ENCODE measurements at regions not wholly inside any gene's neighbourhood (a gene's known extent, or its start where the extent isn't known, plus 50 kb on each side); places are given as distances from the start of the nearest gene placed in this dataset.

GRCh38 chr5:5710471-5710870 is 288.0 kb downstream of the ICE1 start:
- TF ChIP-seq EZH2 (IDR thresholded peaks at IDR 0.05; ENCODE audit: insufficient read depth, poor library complexity, severe bottlenecking): no peak
- no peak for TF ChIP-seq EZH2phosphoT487 (IDR thresholded peaks at IDR 0.05; ENCODE audit: insufficient read depth, low read depth)

All from GM23248 (cell line).